ENCODE measurements at regions not wholly inside any gene's neighbourhood (a gene's known extent, or its start where the extent isn't known, plus 50 kb on each side); places are given as distances from the start of the nearest gene placed in this dataset.

- Mint-ChIP-seq H3K4me1 (no peaks in the 10 kb centered on the region), H3K27me3 (peaks cover 0 to 11% (median 0%) of the 10 kb centered on the region in 5 donors), H3K4me3 (no peak overlapping the region), H3K9me3 (peaks cover 0 to 6% (median 0%) of the 10 kb centered on the region in 11 donors), H3K36me3 (no peaks in the 10 kb centered on the region), H3K27ac (no peak overlapping the region)
- DNase-seq: no peak
- Histone ChIP-seq H3K27me3 (ENCODE audit: control insufficient read depth in 2 of 2, insufficient read depth in 2 of 2, low read length in 2 of 2) (no peaks in the 10 kb centered on the region), H3K4me1 (ENCODE audit: control insufficient read depth in 2 of 2, insufficient read depth in 2 of 2, low read length in 2 of 2) (no peaks in the 10 kb centered on the region), H3K4me3 (ENCODE audit: low read length) (no peak overlapping the region), H3K36me3 (ENCODE audit: control insufficient read depth in 2 of 3, insufficient read depth in 3 of 3, low read length in 3 of 3) (no peaks in the 10 kb centered on the region), H3K27ac (ENCODE audit: low read depth, low read length) (no peak overlapping the region), H3K9me3 (ENCODE audit: control insufficient read depth in 2 of 3, low read length in 3 of 3) (no peaks in the 10 kb centered on the region)
- ChIA-PET CTCF (no interaction called here), POLR2A (no interaction called here)
- intact Hi-C loops (cut with micrococcal nuclease): no loop called here
- no peak for ATAC-seq
These were observed 96.2 kb upstream of the BMP4 start for GRCh38 chr14:54052696-54053385.

- peaks cover 0 to 11% (median 0%) of the 10 kb centered on the region in 5 donors for H3K27me3 Mint-ChIP-seq
- ATAC-seq: no peak
- Histone ChIP-seq H3K9me3 (ENCODE audit: control insufficient read depth in 2 of 3, low read length in 3 of 3) (no peaks in the 10 kb centered on the region), H3K27ac (ENCODE audit: low read depth, low read length) (no peak overlapping the region), H3K4me3 (ENCODE audit: low read length) (no peak overlapping the region), H3K4me1 (ENCODE audit: control insufficient read depth in 2 of 2, insufficient read depth in 2 of 2, low read length in 2 of 2) (no peaks in the 10 kb centered on the region), H3K27me3 (ENCODE audit: control insufficient read depth in 2 of 2, insufficient read depth in 2 of 2, low read length in 2 of 2) (no peaks in the 10 kb centered on the region), H3K36me3 (ENCODE audit: control insufficient read depth in 2 of 3, insufficient read depth in 3 of 3, low read length in 3 of 3) (no peaks in the 10 kb centered on the region)
- CTCF ChIA-PET: no interaction called here
- intact Hi-C loops (cut with micrococcal nuclease): no loop called here
- no peak overlapping the region for H3K4me3 Mint-ChIP-seq
- H3K4me1 Mint-ChIP-seq: no peaks in the 10 kb centered on the region
- POLR2A ChIA-PET: no interaction called here
- no peak overlapping the region for H3K27ac Mint-ChIP-seq
- H3K9me3 Mint-ChIP-seq: peaks cover 0 to 6% (median 0%) of the 10 kb centered on the region in 11 donors
- DNase-seq: no peak
- no peaks in the 10 kb centered on the region for H3K36me3 Mint-ChIP-seq
These were observed 96.7 kb upstream of the BMP4 start for GRCh38 chr14:54053386-54053745.

GRCh38 chr14:54058505-54058904 is 101.9 kb upstream of the BMP4 start:
- ChIA-PET POLR2A (interaction anchor here (0.7 kb wide), 1 partner anchor 151 kb away, joined by 3 read pairs; no protein-coding TSS in a partner anchor), CTCF (no interaction called here)
- intact Hi-C loops (cut with micrococcal nuclease): no loop called here
- Mint-ChIP-seq H3K4me3 (no peak overlapping the region), H3K4me1 (no peaks in the 10 kb centered on the region), H3K9me3 (peaks cover 0 to 4% (median 0%) of the 10 kb centered on the region in 11 donors), H3K27me3 (peaks cover 0 to 11% (median 0%) of the 10 kb centered on the region in 5 donors), H3K36me3 (no peaks in the 10 kb centered on the region), H3K27ac (no peak overlapping the region)
- no peaks in the 10 kb centered on the region for H3K4me1 ChIP-seq (ENCODE audit: control insufficient read depth in 2 of 2, insufficient read depth in 2 of 2, low read length in 2 of 2)
- H3K4me3 ChIP-seq (ENCODE audit: low read length): no peak overlapping the region
- no peaks in the 10 kb centered on the region for H3K27me3 ChIP-seq (ENCODE audit: control insufficient read depth in 2 of 2, insufficient read depth in 2 of 2, low read length in 2 of 2)
- ATAC-seq: no peak
- DNase-seq: no peak
- H3K9me3 ChIP-seq (ENCODE audit: control insufficient read depth in 2 of 3, low read length in 3 of 3): no peaks in the 10 kb centered on the region
- H3K27ac ChIP-seq (ENCODE audit: low read depth, low read length): no peak overlapping the region
- no peaks in the 10 kb centered on the region for H3K36me3 ChIP-seq (ENCODE audit: control insufficient read depth in 2 of 3, insufficient read depth in 3 of 3, low read length in 3 of 3)

GRCh38 chr14:54083549-54084239 is 127.1 kb upstream of the BMP4 start:
- no peaks in the 10 kb centered on the region for H3K27me3 Mint-ChIP-seq
- no peaks in the 10 kb centered on the region for H3K36me3 Mint-ChIP-seq

GRCh38 chr14:54085232-54085761 is 128.7 kb upstream of the BMP4 start:
- Histone ChIP-seq H3K4me3 (ENCODE audit: low read length) (no peak overlapping the region), H3K36me3 (ENCODE audit: control insufficient read depth in 2 of 3, insufficient read depth in 3 of 3, low read length in 3 of 3) (no peaks in the 10 kb centered on the region), H3K4me1 (ENCODE audit: control insufficient read depth in 2 of 2, insufficient read depth in 2 of 2, low read length in 2 of 2) (no peaks in the 10 kb centered on the region), H3K9me3 (ENCODE audit: control insufficient read depth in 2 of 3, low read length in 3 of 3) (no peaks in the 10 kb centered on the region), H3K27ac (ENCODE audit: low read depth, low read length) (no peak overlapping the region), H3K27me3 (ENCODE audit: control insufficient read depth in 2 of 2, insufficient read depth in 2 of 2, low read length in 2 of 2) (no peaks in the 10 kb centered on the region)
- peaks cover 0 to 7% (median 0%) of the 10 kb centered on the region in 5 donors for H3K27me3 Mint-ChIP-seq
- DNase-seq (no peak), ATAC-seq (no peak)
- H3K9me3 Mint-ChIP-seq: peaks cover 0 to 7% (median 0%) of the 10 kb centered on the region in 11 donors
- no peaks in the 10 kb centered on the region for H3K4me1 Mint-ChIP-seq
- no peak overlapping the region for H3K27ac Mint-ChIP-seq
- H3K4me3 Mint-ChIP-seq: no peak overlapping the region
- POLR2A ChIA-PET: no interaction called here
- H3K36me3 Mint-ChIP-seq: no peaks in the 10 kb centered on the region
- CTCF ChIA-PET: no interaction called here
- intact Hi-C loops (cut with micrococcal nuclease): no loop called here

More at GRCh38 chr14:54083549-54084239, 127.1 kb upstream of the BMP4 start:
- Mint-ChIP-seq H3K27ac (no peak overlapping the region), H3K4me3 (no peak overlapping the region), H3K9me3 (peaks cover 0 to 7% (median 0%) of the 10 kb centered on the region in 11 donors), H3K4me1 (no peaks in the 10 kb centered on the region)
- Histone ChIP-seq H3K4me3 (ENCODE audit: low read length) (no peak overlapping the region), H3K27ac (ENCODE audit: low read depth, low read length) (no peak overlapping the region), H3K27me3 (ENCODE audit: control insufficient read depth in 2 of 2, insufficient read depth in 2 of 2, low read length in 2 of 2) (no peaks in the 10 kb centered on the region), H3K4me1 (ENCODE audit: control insufficient read depth in 2 of 2, insufficient read depth in 2 of 2, low read length in 2 of 2) (no peaks in the 10 kb centered on the region), H3K9me3 (ENCODE audit: control insufficient read depth in 2 of 3, low read length in 3 of 3) (no peaks in the 10 kb centered on the region), H3K36me3 (ENCODE audit: control insufficient read depth in 2 of 3, insufficient read depth in 3 of 3, low read length in 3 of 3) (no peaks in the 10 kb centered on the region)
- ATAC-seq (no peak), DNase-seq (no peak)
- ChIA-PET CTCF (no interaction called here), POLR2A (no interaction called here)
- intact Hi-C loops (cut with micrococcal nuclease): no loop called here

- no peak overlapping the region for H3K4me3 Mint-ChIP-seq
- H3K27me3 Mint-ChIP-seq: peaks cover 0 to 13% (median 0%) of the 10 kb centered on the region in 5 donors
- CTCF ChIA-PET: no interaction called here
These were observed 129.2 kb upstream of the BMP4 start for GRCh38 chr14:54085841-54086240.

More at GRCh38 chr14:54085841-54086240, 129.2 kb upstream of the BMP4 start:
- Mint-ChIP-seq H3K36me3 (no peaks in the 10 kb centered on the region), H3K9me3 (peaks cover 0 to 5% (median 0%) of the 10 kb centered on the region in 11 donors), H3K27ac (no peak overlapping the region), H3K4me1 (no peaks in the 10 kb centered on the region)
- Histone ChIP-seq H3K36me3 (ENCODE audit: control insufficient read depth in 2 of 3, insufficient read depth in 3 of 3, low read length in 3 of 3) (no peaks in the 10 kb centered on the region), H3K27ac (ENCODE audit: low read depth, low read length) (no peak overlapping the region), H3K4me1 (ENCODE audit: control insufficient read depth in 2 of 2, insufficient read depth in 2 of 2, low read length in 2 of 2) (no peaks in the 10 kb centered on the region), H3K27me3 (ENCODE audit: control insufficient read depth in 2 of 2, insufficient read depth in 2 of 2, low read length in 2 of 2) (no peaks in the 10 kb centered on the region), H3K4me3 (ENCODE audit: low read length) (no peak overlapping the region), H3K9me3 (ENCODE audit: control insufficient read depth in 2 of 3, low read length in 3 of 3) (no peaks in the 10 kb centered on the region)
- ATAC-seq (no peak), DNase-seq (no peak)
- POLR2A ChIA-PET: no interaction called here
- intact Hi-C loops (cut with micrococcal nuclease): no loop called here

Measured in naive thymus-derived CD4-positive, alpha-beta T cell (primary cell).